GM23338 (cell line): ENCODE measurements at regions not wholly inside any gene's neighbourhood (a gene's known extent, or its start where the extent isn't known, plus 50 kb on each side); places are given as distances from the start of the nearest gene placed in this dataset.

ENCODE experiments used
- ATAC-seq: fragments of 200-7000 bp; cut with Tn5 transposase; 3 replicates; pipeline ENCODE4 v1.9.1; 2020
- DNase-seq: peaks from one replicate; pipeline ENCODE4 v3.0.0-alpha.2; 2015; ENCODE audit warnings: low spot score
- H2AFZ ChIP-seq: fragments of 200-600 bp; sonication (generic); 2 replicates; pipeline ENCODE4 v1.8.0; 2016; ENCODE audit warnings: antibody characterized with exemption, mild to moderate bottlenecking, moderate library complexity
- H3F3A ChIP-seq: fragments of 200-600 bp; sonication (generic); replicated peaks from 2 replicates; pipeline ENCODE4 v1.8.0; 2017; ENCODE audit warnings: antibody characterized with exemption, mixed run types, low read depth
- H3K27ac ChIP-seq: fragments of 200-600 bp; sonication (generic); 2 replicates; pipeline ENCODE4 v1.6.1; 2016; ENCODE audit warnings: low read depth
- H3K27me3 ChIP-seq: fragments of 200-600 bp; sonication (generic); 2 replicates; pipeline ENCODE4 v1.8.0; 2016; ENCODE audit warnings: mild to moderate bottlenecking, mixed run types, moderate library complexity; ENCODE audit not compliant: insufficient read depth
- H3K36me3 ChIP-seq: fragments of 200-600 bp; sonication (generic); 2 replicates; pipeline ENCODE4 v1.8.0; 2016; ENCODE audit warnings: mild to moderate bottlenecking; ENCODE audit not compliant: insufficient read depth
- H3K4me1 ChIP-seq: fragments of 200-600 bp; sonication (generic); 2 replicates; pipeline ENCODE4 v1.8.0; 2016; ENCODE audit warnings: mild to moderate bottlenecking, moderate library complexity; ENCODE audit not compliant: insufficient read depth
- H3K4me2 ChIP-seq: fragments of 200-600 bp; sonication (generic); 2 replicates; pipeline ENCODE4 v1.7.1; 2017; ENCODE audit warnings: mixed run types
- H3K4me3 ChIP-seq: fragments of 200-600 bp; sonication (generic); 2 replicates; pipeline ENCODE4 v1.6.1; 2016; ENCODE audit warnings: mixed run types
- H3K79me2 ChIP-seq: fragments of 200-600 bp; sonication (generic); replicated peaks from 2 replicates; pipeline ENCODE4 v1.8.0; 2017; ENCODE audit warnings: mild to moderate bottlenecking; ENCODE audit not compliant: insufficient read depth
- H3K9me2 ChIP-seq: fragments of 200-600 bp; sonication (generic); 2 replicates; pipeline ENCODE4 v1.8.0; 2017; ENCODE audit not compliant: insufficient read depth
- H4K20me1 ChIP-seq: fragments of 200-600 bp; sonication (generic); replicated peaks from 2 replicates; pipeline ENCODE4 v1.8.0; 2017; ENCODE audit warnings: mild to moderate bottlenecking; ENCODE audit not compliant: insufficient read depth
- H3K27ac Mint-ChIP-seq: 2 replicates; pipeline ENCODE4 v1.8.0; 2020; ENCODE audit warnings: inconsistent platforms, mild to moderate bottlenecking, moderate library complexity, mixed read lengths
- H3K27me3 Mint-ChIP-seq: 3 replicates; pipeline ENCODE4 v1.8.0; 2022; ENCODE audit warnings: low read depth, mild to moderate bottlenecking, moderate library complexity, mixed read lengths, inconsistent platforms; ENCODE audit not compliant: insufficient read depth, poor library complexity
- H3K36me3 Mint-ChIP-seq: 3 replicates; pipeline ENCODE4 v1.8.0; 2021; ENCODE audit warnings: low read depth, mild to moderate bottlenecking, inconsistent platforms, moderate library complexity, mixed read lengths
- H3K4me1 Mint-ChIP-seq: 3 replicates; pipeline ENCODE4 v1.8.0; 2020; ENCODE audit warnings: mild to moderate bottlenecking, inconsistent platforms, mixed read lengths
- H3K4me3 Mint-ChIP-seq: 3 replicates; pipeline ENCODE4 v1.8.0; 2021; ENCODE audit warnings: moderate library complexity, mild to moderate bottlenecking, inconsistent platforms, mixed read lengths
- H3K9me3 Mint-ChIP-seq: 3 replicates; pipeline ENCODE4 v1.8.0; 2020; ENCODE audit warnings: moderate library complexity, mild to moderate bottlenecking, inconsistent platforms, mixed read lengths
- CREB1 ChIP-seq: fragments of 250-450 bp; sonication (Bioruptor Pico); IDR thresholded peaks from 2 replicates; pipeline ENCODE4 v1.5.0; 2020; ENCODE audit warnings: low read depth, mild to moderate bottlenecking, moderate library complexity
- EZH2 ChIP-seq: fragments of 200-600 bp; sonication (generic); IDR thresholded peaks from one replicate; pipeline ENCODE4 v1.8.0; 2017; ENCODE audit warnings: antibody characterized with exemption, mild to moderate bottlenecking, low read depth; ENCODE audit not compliant: unreplicated experiment
- EZH2phosphoT487 ChIP-seq: fragments of 200-600 bp; sonication (generic); IDR thresholded peaks from one replicate; pipeline ENCODE4 v1.8.1; 2018; ENCODE audit warnings: antibody characterized with exemption; ENCODE audit not compliant: unreplicated experiment
- NANOG ChIP-seq: IDR thresholded peaks from 2 replicates; pipeline ENCODE4 v1.6.1; 2016; ENCODE audit warnings: antibody characterized with exemption, borderline replicate concordance
- POLR2AphosphoS5 ChIP-seq: IDR thresholded peaks from 2 replicates; pipeline ENCODE4 v1.6.1; 2016; ENCODE audit warnings: antibody characterized with exemption, low read depth
- REST ChIP-seq: IDR thresholded peaks from one replicate; pipeline ENCODE4 v1.6.1; 2018; ENCODE audit warnings: antibody characterized with exemption; ENCODE audit not compliant: unreplicated experiment
- ZNF331 ChIP-seq: fragments of 250-450 bp; sonication (Bioruptor Pico); IDR thresholded peaks from 2 replicates; pipeline ENCODE4 v1.5.0; 2020; ENCODE audit warnings: low read depth, mild to moderate bottlenecking, moderate library complexity
- ZNF462 ChIP-seq: fragments of 250-450 bp; sonication (Bioruptor Pico); IDR thresholded peaks from 2 replicates; pipeline ENCODE4 v1.5.0; 2020; ENCODE audit warnings: mild to moderate bottlenecking, moderate library complexity

GRCh38 chr6:151701911-151702562 is 105.4 kb upstream of the ESR1 start:
- H3K4me2 ChIP-seq: no peak overlapping the region
- H3F3A ChIP-seq: no peaks in the 10 kb centered on the region
- TF ChIP-seq CREB1 (CRISPR knock-in tag): no peak
- no peak for TF ChIP-seq REST
- TF ChIP-seq NANOG: no peak
- TF ChIP-seq ZNF462 (CRISPR knock-in tag): no peak
- TF ChIP-seq ZNF331 (CRISPR knock-in tag): no peak
- TF ChIP-seq EZH2phosphoT487: no peak
- TF ChIP-seq EZH2: no peak
- no peak for TF ChIP-seq POLR2AphosphoS5
- no peaks in the 10 kb centered on the region for H3K36me3 ChIP-seq
- DNase-seq (no peak), ATAC-seq (no peak)
- H3K4me3 ChIP-seq: no peak overlapping the region
- H3K79me2 ChIP-seq: no peaks in the 10 kb centered on the region
- no peak overlapping the region for H3K27ac ChIP-seq
- no peaks in the 10 kb centered on the region for H3K27me3 ChIP-seq
- H3K9me3 Mint-ChIP-seq: no peaks in the 10 kb centered on the region; the same call in 2 of the 3 replicates
- H3K4me3 Mint-ChIP-seq: no peak overlapping the region
- no peaks in the 10 kb centered on the region for H3K9me2 ChIP-seq
- no peaks in the 10 kb centered on the region for H4K20me1 ChIP-seq
- no peak overlapping the region for H3K27ac Mint-ChIP-seq
- no peaks in the 10 kb centered on the region for H3K4me1 ChIP-seq
- no peaks in the 10 kb centered on the region for H3K36me3 Mint-ChIP-seq
- peaks cover 4% of the 10 kb centered on the region; the same call in 2 of the 3 replicates for H3K4me1 Mint-ChIP-seq
- no peaks in the 10 kb centered on the region for H3K27me3 Mint-ChIP-seq
- no peak overlapping the region for H2AFZ ChIP-seq
